ENCODE measurements at regions not wholly inside any gene's neighbourhood (a gene's known extent, or its start where the extent isn't known, plus 50 kb on each side); places are given as distances from the start of the nearest gene placed in this dataset.

DNA sequence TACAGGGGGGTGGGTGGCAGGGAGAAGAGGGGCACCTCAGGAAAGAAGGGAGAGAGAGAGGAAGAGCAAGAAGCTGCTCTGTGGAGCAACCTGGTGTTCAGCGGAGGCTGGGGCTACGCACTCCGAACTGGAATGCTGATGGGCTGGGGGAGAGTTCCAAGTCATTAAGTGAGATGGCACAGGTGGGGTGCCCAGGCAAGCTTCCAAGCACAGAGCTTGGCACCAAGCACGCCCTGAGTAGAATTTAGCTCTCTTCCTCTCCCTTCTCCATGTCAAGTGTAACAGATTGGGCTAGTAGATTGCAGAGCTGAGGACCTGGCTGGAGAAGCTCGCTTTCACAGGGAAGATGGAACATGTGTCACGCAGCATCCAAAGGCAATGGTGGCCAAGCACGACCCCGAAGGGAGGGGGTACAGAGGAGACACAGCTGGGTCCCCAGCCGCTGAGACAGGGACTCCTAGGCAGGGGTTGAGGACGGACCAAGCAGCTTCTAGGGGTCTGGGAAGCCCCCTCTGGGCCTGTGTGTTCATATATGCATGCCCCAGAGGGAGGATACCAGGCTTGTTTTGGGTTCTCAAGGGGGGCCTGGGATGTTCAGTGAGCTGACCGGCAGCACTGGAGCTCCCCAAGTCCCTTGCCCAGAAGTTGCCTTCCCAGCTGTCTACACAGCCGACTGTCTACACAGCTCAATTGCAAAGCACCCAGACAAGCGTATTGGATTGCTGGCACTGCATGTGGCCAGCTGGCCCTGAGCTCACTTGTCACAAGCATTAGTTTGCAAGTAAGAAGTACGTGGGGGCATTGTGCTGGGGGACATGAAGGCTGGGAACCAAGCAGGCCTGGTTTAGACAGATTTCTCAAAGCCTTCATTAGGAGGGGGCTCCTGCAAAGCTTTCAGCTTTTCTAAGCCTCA is 247.8 kb downstream of the ENGASE start:
- TF ChIP-seq NFIC (IDR thresholded peaks at IDR 0.05) (no peak), EGR1 (IDR thresholded peaks at IDR 0.05) (no peak), TCF12 (IDR thresholded peaks at IDR 0.05; ENCODE audit: low read depth) (no peak)

DNA sequence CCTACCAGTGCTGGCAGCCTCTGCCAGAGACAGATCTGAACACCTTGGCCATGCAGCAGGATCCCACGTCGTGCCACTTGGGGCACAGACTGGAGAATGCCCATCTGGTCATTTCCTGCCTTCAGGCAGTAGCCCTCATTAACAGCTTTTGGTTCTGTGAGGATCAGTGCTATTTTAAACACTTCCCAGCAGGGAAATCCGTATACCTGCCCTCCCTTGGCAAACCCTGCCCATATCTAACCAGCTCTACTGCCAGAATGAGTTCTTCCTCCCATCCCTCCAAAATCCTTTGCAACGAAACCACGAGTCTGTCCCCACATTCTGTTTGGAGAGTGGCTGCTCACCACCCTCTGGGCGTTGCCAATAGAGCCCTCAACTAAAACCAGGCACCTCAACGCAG is 245.7 kb downstream of the ENGASE start:
- TF ChIP-seq YY1 (IDR thresholded peaks at IDR 0.05; ENCODE audit: low read depth) (no peak), NFIC (IDR thresholded peaks at IDR 0.05) (no peak), FOXM1 (IDR thresholded peaks at IDR 0.05; ENCODE audit: borderline replicate concordance, low read depth) (no peak), TEAD4 (IDR thresholded peaks at IDR 0.05) (no peak), EP300 (IDR thresholded peaks at IDR 0.05; ENCODE audit: borderline replicate concordance) (no peak), EGR1 (IDR thresholded peaks at IDR 0.05) (no peak), RAD21 (IDR thresholded peaks at IDR 0.05; ENCODE audit: low read depth) (no peak), TAF1 (IDR thresholded peaks at IDR 0.05; ENCODE audit: low read depth) (no peak)
- TF ChIP-seq, protein P1, sequence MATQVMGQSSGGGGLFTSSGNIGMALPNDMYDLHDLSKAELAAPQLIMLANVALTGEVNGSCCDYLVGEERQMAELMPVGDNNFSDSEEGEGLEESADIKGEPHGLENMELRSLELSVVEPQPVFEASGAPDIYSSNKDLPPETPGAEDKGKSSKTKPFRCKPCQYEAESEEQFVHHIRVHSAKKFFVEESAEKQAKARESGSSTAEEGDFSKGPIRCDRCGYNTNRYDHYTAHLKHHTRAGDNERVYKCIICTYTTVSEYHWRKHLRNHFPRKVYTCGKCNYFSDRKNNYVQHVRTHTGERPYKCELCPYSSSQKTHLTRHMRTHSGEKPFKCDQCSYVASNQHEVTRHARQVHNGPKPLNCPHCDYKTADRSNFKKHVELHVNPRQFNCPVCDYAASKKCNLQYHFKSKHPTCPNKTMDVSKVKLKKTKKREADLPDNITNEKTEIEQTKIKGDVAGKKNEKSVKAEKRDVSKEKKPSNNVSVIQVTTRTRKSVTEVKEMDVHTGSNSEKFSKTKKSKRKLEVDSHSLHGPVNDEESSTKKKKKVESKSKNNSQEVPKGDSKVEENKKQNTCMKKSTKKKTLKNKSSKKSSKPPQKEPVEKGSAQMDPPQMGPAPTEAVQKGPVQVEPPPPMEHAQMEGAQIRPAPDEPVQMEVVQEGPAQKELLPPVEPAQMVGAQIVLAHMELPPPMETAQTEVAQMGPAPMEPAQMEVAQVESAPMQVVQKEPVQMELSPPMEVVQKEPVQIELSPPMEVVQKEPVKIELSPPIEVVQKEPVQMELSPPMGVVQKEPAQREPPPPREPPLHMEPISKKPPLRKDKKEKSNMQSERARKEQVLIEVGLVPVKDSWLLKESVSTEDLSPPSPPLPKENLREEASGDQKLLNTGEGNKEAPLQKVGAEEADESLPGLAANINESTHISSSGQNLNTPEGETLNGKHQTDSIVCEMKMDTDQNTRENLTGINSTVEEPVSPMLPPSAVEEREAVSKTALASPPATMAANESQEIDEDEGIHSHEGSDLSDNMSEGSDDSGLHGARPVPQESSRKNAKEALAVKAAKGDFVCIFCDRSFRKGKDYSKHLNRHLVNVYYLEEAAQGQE (IDR thresholded peaks at IDR 0.05; ENCODE audit: low read depth) = no peak
- TF ChIP-seq, protein P2, sequence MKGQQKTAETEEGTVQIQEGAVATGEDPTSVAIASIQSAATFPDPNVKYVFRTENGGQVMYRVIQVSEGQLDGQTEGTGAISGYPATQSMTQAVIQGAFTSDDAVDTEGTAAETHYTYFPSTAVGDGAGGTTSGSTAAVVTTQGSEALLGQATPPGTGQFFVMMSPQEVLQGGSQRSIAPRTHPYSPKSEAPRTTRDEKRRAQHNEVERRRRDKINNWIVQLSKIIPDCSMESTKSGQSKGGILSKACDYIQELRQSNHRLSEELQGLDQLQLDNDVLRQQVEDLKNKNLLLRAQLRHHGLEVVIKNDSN (IDR thresholded peaks at IDR 0.05) = no peak

DNA sequence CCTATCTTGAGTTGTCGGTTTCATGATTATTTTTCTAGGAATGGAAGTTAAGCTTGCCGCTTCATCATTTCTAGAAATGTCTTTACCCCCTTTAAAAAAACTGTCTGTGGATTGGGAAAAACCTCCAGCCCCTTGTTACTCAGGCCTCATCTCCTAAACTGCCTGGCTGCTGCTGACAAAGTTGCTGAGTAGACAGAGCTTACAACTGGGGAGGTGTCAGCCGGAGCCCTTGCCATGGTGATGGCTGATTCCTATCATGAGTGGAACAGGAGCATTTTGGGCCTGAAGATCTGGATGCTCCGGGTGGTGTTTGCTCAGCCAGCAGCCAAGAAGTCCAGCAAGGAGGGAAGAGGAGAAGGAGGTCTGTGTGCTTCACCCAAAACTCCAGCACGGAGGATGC is 243.3 kb downstream of the ENGASE start:
- TF ChIP-seq CEBPB (IDR thresholded peaks at IDR 0.05) (no peak), YY1 (IDR thresholded peaks at IDR 0.05; ENCODE audit: low read depth) (no peak), FOXM1 (IDR thresholded peaks at IDR 0.05; ENCODE audit: borderline replicate concordance, low read depth) (no peak), TAF1 (IDR thresholded peaks at IDR 0.05; ENCODE audit: low read depth) (no peak), CREB1 (IDR thresholded peaks at IDR 0.05; ENCODE audit: low read depth) (no peak)
- TF ChIP-seq, protein P1 (IDR thresholded peaks at IDR 0.05; ENCODE audit: low read depth) = no peak

DNA sequence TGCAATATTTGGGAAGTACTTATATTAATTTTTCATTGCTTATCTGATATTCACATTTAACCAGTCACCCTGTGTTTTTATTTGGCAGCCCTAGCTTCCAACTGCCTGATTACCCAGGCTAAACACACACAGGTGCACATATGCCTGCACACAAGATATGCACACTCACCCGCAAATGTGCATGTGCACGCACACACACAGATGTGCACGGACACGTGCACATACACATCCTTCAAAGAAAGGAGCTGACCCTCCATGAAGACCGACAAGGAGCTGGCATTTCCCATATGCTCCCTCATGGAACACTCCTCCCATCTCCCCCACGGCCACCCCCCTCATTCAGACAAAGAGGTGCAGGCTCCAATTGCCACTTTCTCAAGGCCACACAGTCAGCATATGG is 242.2 kb downstream of the ENGASE start:
- TF ChIP-seq ZBTB7A (IDR thresholded peaks at IDR 0.05; ENCODE audit: low read depth) (no peak), TAF1 (IDR thresholded peaks at IDR 0.05; ENCODE audit: low read depth) (no peak), TEAD4 (IDR thresholded peaks at IDR 0.05) (no peak), EGR1 (IDR thresholded peaks at IDR 0.05) (no peak), CREB1 (IDR thresholded peaks at IDR 0.05; ENCODE audit: low read depth) (no peak), CEBPB (IDR thresholded peaks at IDR 0.05) (no peak), FOXM1 (IDR thresholded peaks at IDR 0.05; ENCODE audit: borderline replicate concordance, low read depth) (no peak), EP300 (IDR thresholded peaks at IDR 0.05; ENCODE audit: borderline replicate concordance) (no peak), YY1 (IDR thresholded peaks at IDR 0.05; ENCODE audit: low read depth) (no peak), RAD21 (IDR thresholded peaks at IDR 0.05; ENCODE audit: low read depth) (no peak), TCF12 (IDR thresholded peaks at IDR 0.05; ENCODE audit: low read depth) (no peak), NFIC (IDR thresholded peaks at IDR 0.05) (no peak)
- TF ChIP-seq, protein P3, sequence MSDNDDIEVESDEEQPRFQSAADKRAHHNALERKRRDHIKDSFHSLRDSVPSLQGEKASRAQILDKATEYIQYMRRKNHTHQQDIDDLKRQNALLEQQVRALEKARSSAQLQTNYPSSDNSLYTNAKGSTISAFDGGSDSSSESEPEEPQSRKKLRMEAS (IDR thresholded peaks at IDR 0.05) = no peak
- TF ChIP-seq, protein P2 (IDR thresholded peaks at IDR 0.05) = no peak
- TF ChIP-seq, protein P1 (IDR thresholded peaks at IDR 0.05; ENCODE audit: low read depth) = no peak
